Mucosa of descending colon (tissue), 3 donors: ENCODE measurements at regions not wholly inside any gene's neighbourhood (a gene's known extent, or its start where the extent isn't known, plus 50 kb on each side); places are given as distances from the start of the nearest gene placed in this dataset.
"Not testable (repeated sequence)": the region's sequence is repeated elsewhere in the genome, so short reads cannot be mapped to it uniquely, and the experiment has no call there.

ENCODE experiments used
- ATAC-seq: fragments of 200-7000 bp; cut with Tn5 transposase; one replicate; pipeline ENCODE4 v1.9.1; 2020; ENCODE audit warnings: mild to moderate bottlenecking, moderate library complexity
- DNase-seq, 3 donors: peaks; one replicate each; pipeline ENCODE4 v3.0.0-alpha.2; 2020
- H3K36me3 ChIP-seq: fragments of 200-600 bp; one replicate; pipeline ENCODE4 v1.8.0; 2021; ENCODE audit warnings: low read depth, mild to moderate bottlenecking
- H3K4me1 ChIP-seq: fragments of 200-600 bp; one replicate; pipeline ENCODE4 v1.8.0; 2021; ENCODE audit warnings: low read depth, mild to moderate bottlenecking
- H3K4me3 ChIP-seq: fragments of 200-600 bp; one replicate; pipeline ENCODE4 v1.8.0; 2021; ENCODE audit warnings: mild to moderate bottlenecking
- H3K9me3 ChIP-seq: fragments of 200-600 bp; one replicate; pipeline ENCODE4 v1.8.0; 2021; ENCODE audit warnings: mild to moderate bottlenecking
- CTCF ChIP-seq: fragments of 200-600 bp; IDR thresholded peaks from one replicate; pipeline ENCODE4 v1.8.0; 2022; ENCODE audit warnings: antibody characterized with exemption, mild to moderate bottlenecking
- intact Hi-C, 2 donors: fragments of 100-400 bp; cut with DNase I in 1 of 2; cut with micrococcal nuclease in 1 of 2; formaldehyde crosslinking; loops; one replicate each; pipeline versions ENCODE4 v1.11.0 to v1.11.1; 2022; cut with DNase I, micrococcal nuclease
- donor health status: DM: no; HTN: no; CAD: no; lungs with moderate emphysema.
- donor health status: DM: no; HTN: no; CAD: no.
- donor health status: DM: no; HTN: yes; CAD: no.

- Histone ChIP-seq H3K9me3 (no peaks in the 10 kb centered on the region), H3K36me3 (no peaks in the 10 kb centered on the region), H3K4me1 (peaks cover 5% of the 10 kb centered on the region), H3K4me3 (no peak overlapping the region)
- TF ChIP-seq CTCF: no peak
- ATAC-seq (peak; percentile 79), DNase-seq (peak in 1 of 3 donors; percentile 25)
- intact Hi-C loops: no loop called here
Observed at GRCh38 chr18:34330308-34330707, 105.6 kb upstream of the NOL4 start.

GRCh38 chr18:34330907-34331306 lies 106.2 kb upstream of the NOL4 start:
- H3K4me1 ChIP-seq, intact Hi-C loops, H3K36me3 ChIP-seq, H3K4me3 ChIP-seq, H3K9me3 ChIP-seq: not testable (repeated sequence)
- ATAC-seq (peak; percentile 48), DNase-seq (peak in 1 of 3 donors; percentile 36)

GRCh38 chr18:34331343-34331742 lies 106.6 kb upstream of the NOL4 start:
- H3K4me1 ChIP-seq, H3K4me3 ChIP-seq, ATAC-seq, H3K36me3 ChIP-seq, intact Hi-C loops, H3K9me3 ChIP-seq: not testable (repeated sequence)
- DNase-seq: peak; percentile 68 to 73 (median 73)

- Histone ChIP-seq H3K4me1 (no peaks in the 10 kb centered on the region), H3K4me3 (no peak overlapping the region), H3K9me3 (no peaks in the 10 kb centered on the region), H3K36me3 (no peaks in the 10 kb centered on the region)
- intact Hi-C loops: no loop called here
- no peak for ATAC-seq
- TF ChIP-seq CTCF: no peak
- DNase-seq: no peak
Observed at GRCh38 chr18:34339155-34339554, 114.4 kb upstream of the NOL4 start.

GRCh38 chr18:34342960-34343359 lies 118.2 kb upstream of the NOL4 start:
- intact Hi-C loops: no loop called here
- H3K36me3 ChIP-seq: no peaks in the 10 kb centered on the region
- no peak for ATAC-seq
- H3K4me1 ChIP-seq: no peaks in the 10 kb centered on the region
- DNase-seq: no peak
- H3K9me3 ChIP-seq: no peaks in the 10 kb centered on the region
- no peak overlapping the region for H3K4me3 ChIP-seq
- TF ChIP-seq CTCF: no peak

- ATAC-seq: no peak
- DNase-seq: no peak
- no peak for TF ChIP-seq CTCF
- intact Hi-C loops: no loop called here
- Histone ChIP-seq H3K36me3 (no peaks in the 10 kb centered on the region), H3K9me3 (no peaks in the 10 kb centered on the region), H3K4me3 (no peak overlapping the region), H3K4me1 (no peaks in the 10 kb centered on the region)
Observed at GRCh38 chr18:34345738-34346137, 121.0 kb upstream of the NOL4 start.

- no peak for DNase-seq
- intact Hi-C loops: no loop called here
- H3K4me3 ChIP-seq: no peak overlapping the region
- TF ChIP-seq CTCF: no peak
- no peaks in the 10 kb centered on the region for H3K36me3 ChIP-seq
- no peaks in the 10 kb centered on the region for H3K9me3 ChIP-seq
- ATAC-seq: no peak
- no peaks in the 10 kb centered on the region for H3K4me1 ChIP-seq
Observed at GRCh38 chr18:34350778-34351177, 126.1 kb upstream of the NOL4 start.
